ENCODE measurements at regions not wholly inside any gene's neighbourhood (a gene's known extent, or its start where the extent isn't known, plus 50 kb on each side); places are given as distances from the start of the nearest gene placed in this dataset.

GRCh38 chr12:75633789-75634188 is 122.4 kb upstream of the KRR1 start:
- TF ChIP-seq TCF12 (IDR thresholded peaks at IDR 0.05; ENCODE audit: low read depth) = no peak
- no peak for TF ChIP-seq EGR1 (IDR thresholded peaks at IDR 0.05)
- no peak for TF ChIP-seq FOXM1 (IDR thresholded peaks at IDR 0.05; ENCODE audit: borderline replicate concordance, low read depth)
- TF ChIP-seq MAX (IDR thresholded peaks at IDR 0.05) = no peak
- TF ChIP-seq USF1 (IDR thresholded peaks at IDR 0.05) = no peak

- TF ChIP-seq TCF12 (IDR thresholded peaks at IDR 0.05; ENCODE audit: low read depth) (no peak), USF1 (IDR thresholded peaks at IDR 0.05) (no peak), ZBTB7A (IDR thresholded peaks at IDR 0.05; ENCODE audit: low read depth) (no peak), CEBPB (IDR thresholded peaks at IDR 0.05) (no peak), YY1 (IDR thresholded peaks at IDR 0.05; ENCODE audit: low read depth) (no peak), TEAD4 (IDR thresholded peaks at IDR 0.05) (no peak), RAD21 (IDR thresholded peaks at IDR 0.05; ENCODE audit: low read depth) (no peak), FOXM1 (IDR thresholded peaks at IDR 0.05; ENCODE audit: borderline replicate concordance, low read depth) (no peak), REST (IDR thresholded peaks at IDR 0.05; ENCODE audit: low read depth) (no peak), MAX (IDR thresholded peaks at IDR 0.05) (no peak), EP300 (IDR thresholded peaks at IDR 0.05; ENCODE audit: borderline replicate concordance) (no peak), EGR1 (IDR thresholded peaks at IDR 0.05) (no peak), NFIC (IDR thresholded peaks at IDR 0.05) (no peak), TAF1 (IDR thresholded peaks at IDR 0.05; ENCODE audit: low read depth) (no peak), CREB1 (IDR thresholded peaks at IDR 0.05; ENCODE audit: low read depth) (no peak)
Observed at GRCh38 chr12:75632442-75632841, 121.0 kb upstream of the KRR1 start.

GRCh38 chr12:75631831-75632230 is 120.4 kb upstream of the KRR1 start:
- TF ChIP-seq TEAD4 (IDR thresholded peaks at IDR 0.05) (no peak), FOXM1 (IDR thresholded peaks at IDR 0.05; ENCODE audit: borderline replicate concordance, low read depth) (no peak), REST (IDR thresholded peaks at IDR 0.05; ENCODE audit: low read depth) (no peak), CREB1 (IDR thresholded peaks at IDR 0.05; ENCODE audit: low read depth) (no peak), NFIC (IDR thresholded peaks at IDR 0.05) (no peak), EGR1 (IDR thresholded peaks at IDR 0.05) (no peak), EP300 (IDR thresholded peaks at IDR 0.05; ENCODE audit: borderline replicate concordance) (no peak), ZBTB7A (IDR thresholded peaks at IDR 0.05; ENCODE audit: low read depth) (no peak), TCF12 (IDR thresholded peaks at IDR 0.05; ENCODE audit: low read depth) (no peak), RAD21 (IDR thresholded peaks at IDR 0.05; ENCODE audit: low read depth) (no peak), USF1 (IDR thresholded peaks at IDR 0.05) (no peak), MAX (IDR thresholded peaks at IDR 0.05) (no peak), YY1 (IDR thresholded peaks at IDR 0.05; ENCODE audit: low read depth) (no peak), CEBPB (IDR thresholded peaks at IDR 0.05) (no peak), TAF1 (IDR thresholded peaks at IDR 0.05; ENCODE audit: low read depth) (no peak)

GRCh38 chr12:75630091-75630490 is 118.7 kb upstream of the KRR1 start:
- TF ChIP-seq NFIC (IDR thresholded peaks at IDR 0.05) (no peak), FOXM1 (IDR thresholded peaks at IDR 0.05; ENCODE audit: borderline replicate concordance, low read depth) (no peak), USF1 (IDR thresholded peaks at IDR 0.05) (no peak), TAF1 (IDR thresholded peaks at IDR 0.05; ENCODE audit: low read depth) (no peak), ZBTB7A (IDR thresholded peaks at IDR 0.05; ENCODE audit: low read depth) (no peak), CREB1 (IDR thresholded peaks at IDR 0.05; ENCODE audit: low read depth) (no peak), EGR1 (IDR thresholded peaks at IDR 0.05) (no peak), TCF12 (IDR thresholded peaks at IDR 0.05; ENCODE audit: low read depth) (no peak), YY1 (IDR thresholded peaks at IDR 0.05; ENCODE audit: low read depth) (no peak)

- TF ChIP-seq RAD21 (IDR thresholded peaks at IDR 0.05; ENCODE audit: low read depth) (no peak), YY1 (IDR thresholded peaks at IDR 0.05; ENCODE audit: low read depth) (no peak), TEAD4 (IDR thresholded peaks at IDR 0.05) (no peak), EGR1 (IDR thresholded peaks at IDR 0.05) (no peak), TCF12 (IDR thresholded peaks at IDR 0.05; ENCODE audit: low read depth) (no peak), CEBPB (IDR thresholded peaks at IDR 0.05) (no peak), ZBTB7A (IDR thresholded peaks at IDR 0.05; ENCODE audit: low read depth) (no peak), EP300 (IDR thresholded peaks at IDR 0.05; ENCODE audit: borderline replicate concordance) (no peak), TAF1 (IDR thresholded peaks at IDR 0.05; ENCODE audit: low read depth) (no peak), CREB1 (IDR thresholded peaks at IDR 0.05; ENCODE audit: low read depth) (no peak), MAX (IDR thresholded peaks at IDR 0.05) (no peak), FOXM1 (IDR thresholded peaks at IDR 0.05; ENCODE audit: borderline replicate concordance, low read depth) (no peak), USF1 (IDR thresholded peaks at IDR 0.05) (no peak)
Observed at GRCh38 chr12:75628916-75629315, 117.5 kb upstream of the KRR1 start.

Measured in Ishikawa (cell line).